ENCODE measurements at regions not wholly inside any gene's neighbourhood (a gene's known extent, or its start where the extent isn't known, plus 50 kb on each side); places are given as distances from the start of the nearest gene placed in this dataset.

GRCh38 chr1:116832308-116832931, 77.3 kb upstream of the PTGFRN start:
- TF ChIP-seq CTCF (IDR thresholded peaks at IDR 0.05; ENCODE audit: insufficient read depth, low read depth, low read length): no peak
- TF ChIP-seq EZH2 (IDR thresholded peaks at IDR 0.05; ENCODE audit: insufficient read depth, low read length): no peak

Data from astrocyte (in vitro differentiated cells and primary cell).